Type B pancreatic cell (in vitro differentiated cells): ENCODE measurements at regions not wholly inside any gene's neighbourhood (a gene's known extent, or its start where the extent isn't known, plus 50 kb on each side); places are given as distances from the start of the nearest gene placed in this dataset.

Experiments
- DNase-seq: peaks from one replicate; pipeline ENCODE4 v3.0.0; 2021; ENCODE audit warnings: mixed read lengths; ENCODE audit not compliant: unreplicated experiment; ENCODE audit errors: extremely low spot score
- H3K27ac Mint-ChIP-seq: 2 replicates; pipeline ENCODE4 v1.8.0; 2021; ENCODE audit warnings: mild to moderate bottlenecking, mixed read lengths
- H3K27me3 Mint-ChIP-seq: 2 replicates; pipeline ENCODE4 v1.8.0; 2021; ENCODE audit warnings: mixed read lengths
- H3K36me3 Mint-ChIP-seq: 2 replicates; pipeline ENCODE4 v1.8.0; 2021; ENCODE audit warnings: mixed read lengths
- H3K4me1 Mint-ChIP-seq: one replicate; pipeline ENCODE4 v1.8.0; 2021; ENCODE audit warnings: mixed read lengths; ENCODE audit not compliant: unreplicated experiment
- H3K4me3 Mint-ChIP-seq: 2 replicates; pipeline ENCODE4 v1.8.0; 2021; ENCODE audit warnings: mild to moderate bottlenecking, mixed read lengths
- H3K9me3 Mint-ChIP-seq: 2 replicates; pipeline ENCODE4 v1.8.0; 2021; ENCODE audit warnings: mixed read lengths
- TF ChIP-seq, protein P1 (sequence below): fragments of 200-600 bp; sonication (generic); conservative IDR thresholded peaks from 2 replicates; pipeline ENCODE4 v1.5.0; 2021; ENCODE audit warnings: antibody characterized with exemption, mild to moderate bottlenecking

DNA sequence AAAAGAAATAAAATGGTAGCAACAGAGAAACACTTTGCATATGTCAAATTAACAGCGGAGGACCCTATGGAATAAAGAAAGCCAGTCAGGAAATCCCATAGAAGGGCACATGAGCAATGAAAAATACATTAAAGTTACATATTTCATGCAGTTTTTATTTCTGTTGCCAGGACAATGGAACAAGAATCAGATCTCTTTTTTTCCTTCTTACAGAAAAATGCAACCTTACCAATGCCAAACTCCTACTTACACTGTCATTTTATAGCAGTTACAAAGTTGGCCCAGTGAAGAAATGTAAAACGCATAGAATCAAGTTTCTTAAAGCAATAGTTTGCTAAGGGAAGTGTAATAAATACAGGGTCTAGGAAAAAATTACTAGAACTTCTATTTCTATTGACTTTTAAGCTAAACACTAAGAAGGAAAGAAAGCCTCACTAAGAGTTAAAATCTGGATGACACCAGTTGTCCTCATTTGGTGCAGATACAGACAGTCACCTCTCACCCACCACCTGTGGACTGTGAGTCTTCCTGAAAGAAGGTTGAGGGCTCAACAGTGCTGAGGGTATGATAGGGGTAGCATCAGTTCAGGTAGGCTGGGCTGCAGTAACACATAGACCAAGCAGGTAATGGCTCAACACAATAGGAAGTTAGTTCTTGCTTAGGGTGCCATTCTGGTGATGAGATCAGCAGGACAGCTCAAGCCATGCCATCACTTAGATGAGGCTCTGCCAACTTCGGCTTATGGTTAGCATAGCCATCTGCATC lies 224.6 kb downstream of the ANAPC10 start:
- H3K27me3 Mint-ChIP-seq, result no peaks in the 10 kb centered on the region
- no peak for DNase-seq
- peaks cover 5% of the 10 kb centered on the region for H3K9me3 Mint-ChIP-seq
- TF ChIP-seq, protein P1, sequence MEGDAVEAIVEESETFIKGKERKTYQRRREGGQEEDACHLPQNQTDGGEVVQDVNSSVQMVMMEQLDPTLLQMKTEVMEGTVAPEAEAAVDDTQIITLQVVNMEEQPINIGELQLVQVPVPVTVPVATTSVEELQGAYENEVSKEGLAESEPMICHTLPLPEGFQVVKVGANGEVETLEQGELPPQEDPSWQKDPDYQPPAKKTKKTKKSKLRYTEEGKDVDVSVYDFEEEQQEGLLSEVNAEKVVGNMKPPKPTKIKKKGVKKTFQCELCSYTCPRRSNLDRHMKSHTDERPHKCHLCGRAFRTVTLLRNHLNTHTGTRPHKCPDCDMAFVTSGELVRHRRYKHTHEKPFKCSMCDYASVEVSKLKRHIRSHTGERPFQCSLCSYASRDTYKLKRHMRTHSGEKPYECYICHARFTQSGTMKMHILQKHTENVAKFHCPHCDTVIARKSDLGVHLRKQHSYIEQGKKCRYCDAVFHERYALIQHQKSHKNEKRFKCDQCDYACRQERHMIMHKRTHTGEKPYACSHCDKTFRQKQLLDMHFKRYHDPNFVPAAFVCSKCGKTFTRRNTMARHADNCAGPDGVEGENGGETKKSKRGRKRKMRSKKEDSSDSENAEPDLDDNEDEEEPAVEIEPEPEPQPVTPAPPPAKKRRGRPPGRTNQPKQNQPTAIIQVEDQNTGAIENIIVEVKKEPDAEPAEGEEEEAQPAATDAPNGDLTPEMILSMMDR, result no peak
- H3K4me3 Mint-ChIP-seq, result no peak overlapping the region
- H3K4me1 Mint-ChIP-seq, result peaks cover 4% of the 10 kb centered on the region
- no peak overlapping the region for H3K27ac Mint-ChIP-seq
- no peaks in the 10 kb centered on the region for H3K36me3 Mint-ChIP-seq

GRCh38 chr4:144894573-144894972 lies 203.4 kb downstream of the ANAPC10 start:
- Mint-ChIP-seq H3K9me3 (peaks cover 4% of the 10 kb centered on the region), H3K4me1 (no peaks in the 10 kb centered on the region), H3K4me3 (no peak overlapping the region), H3K36me3 (no peaks in the 10 kb centered on the region), H3K27ac (no peak overlapping the region), H3K27me3 (no peaks in the 10 kb centered on the region)
- DNase-seq, result no peak
- TF ChIP-seq, protein P1, result no peak

DNA sequence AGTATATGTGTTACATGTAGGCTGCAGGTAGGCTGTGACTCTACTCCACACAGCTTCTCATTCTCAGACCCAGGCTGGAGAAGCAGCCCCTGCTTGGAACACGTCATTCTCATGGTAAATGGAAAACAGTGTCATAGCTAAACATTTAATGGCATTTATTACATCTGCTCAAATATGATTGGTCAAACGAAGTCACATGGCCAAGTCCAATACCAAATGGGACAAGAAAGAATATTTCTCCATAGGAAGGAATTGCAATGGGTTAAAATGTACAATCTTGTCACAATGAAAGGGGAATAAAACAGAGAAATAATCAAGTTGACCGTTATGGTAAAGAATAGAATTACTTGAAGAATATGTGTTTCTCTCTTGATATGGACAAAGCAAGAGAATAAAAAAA lies 198.6 kb downstream of the ANAPC10 start:
- Mint-ChIP-seq H3K27me3 (no peaks in the 10 kb centered on the region), H3K4me3 (no peak overlapping the region), H3K4me1 (peaks cover 6% of the 10 kb centered on the region), H3K9me3 (peaks cover 8% of the 10 kb centered on the region), H3K36me3 (no peaks in the 10 kb centered on the region), H3K27ac (no peak overlapping the region)
- TF ChIP-seq, protein P1, result no peak
- no peak for DNase-seq

DNA sequence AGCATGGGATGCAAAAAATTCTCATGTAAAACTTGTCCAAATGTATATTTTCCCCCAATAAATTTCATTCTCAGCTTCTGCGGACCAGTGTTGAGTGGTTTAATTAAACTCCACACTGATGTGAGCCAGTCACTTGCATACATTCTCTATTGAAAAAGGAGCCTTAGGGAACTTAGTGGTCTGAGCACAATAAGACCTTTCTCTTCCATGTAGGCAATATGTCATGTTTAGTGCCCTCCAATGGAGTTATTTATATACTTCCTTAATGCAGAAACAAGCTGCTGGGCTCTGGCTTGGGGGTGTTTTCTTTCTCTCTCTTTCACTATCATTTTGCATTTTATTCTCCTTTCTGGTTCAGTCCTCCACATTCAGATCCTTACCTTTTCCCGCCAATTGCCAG lies 196.9 kb downstream of the ANAPC10 start:
- Mint-ChIP-seq H3K4me3 (no peak overlapping the region), H3K27me3 (no peaks in the 10 kb centered on the region), H3K36me3 (no peaks in the 10 kb centered on the region), H3K27ac (no peak overlapping the region), H3K4me1 (peaks cover 10% of the 10 kb centered on the region), H3K9me3 (peaks cover 4% of the 10 kb centered on the region)
- DNase-seq, result no peak
- TF ChIP-seq, protein P1, result no peak

DNA sequence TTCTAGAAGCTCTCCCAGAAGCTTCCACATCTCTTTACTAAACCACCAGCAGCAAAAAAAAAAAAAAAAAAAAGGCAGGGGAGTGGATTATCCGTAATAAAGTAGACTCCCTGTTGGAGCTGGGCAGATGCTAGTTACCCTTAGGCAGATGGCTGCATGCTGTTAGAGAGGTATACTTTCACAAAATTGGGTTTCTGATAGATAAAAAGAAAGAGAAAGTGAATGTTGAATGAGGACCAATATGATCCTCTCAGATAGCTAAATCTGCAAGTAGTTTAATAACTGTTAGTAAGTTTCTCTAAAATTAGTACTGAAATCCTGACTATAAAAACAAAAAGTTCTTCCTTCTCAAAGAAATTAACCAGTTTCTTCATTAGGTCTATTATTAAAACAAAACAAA lies 195.4 kb downstream of the ANAPC10 start:
- no peak for DNase-seq
- Mint-ChIP-seq H3K27ac (no peak overlapping the region), H3K27me3 (no peaks in the 10 kb centered on the region), H3K4me3 (no peak overlapping the region), H3K9me3 (peaks cover 4% of the 10 kb centered on the region), H3K36me3 (no peaks in the 10 kb centered on the region), H3K4me1 (peaks cover 10% of the 10 kb centered on the region)
- TF ChIP-seq, protein P1, result no peak
